GM12864 (cell line): ENCODE measurements at regions not wholly inside any gene's neighbourhood (a gene's known extent, or its start where the extent isn't known, plus 50 kb on each side); places are given as distances from the start of the nearest gene placed in this dataset.
"Not testable (repeated sequence)": the region's sequence is repeated elsewhere in the genome, so short reads cannot be mapped to it uniquely, and the experiment has no call there.

ENCODE experiments used
- DNase-seq: peaks from one replicate; pipeline ENCODE4 v3.0.0-alpha.2; 2011; ENCODE audit warnings: low read depth
- H3K4me3 ChIP-seq: 2 replicates; pipeline ENCODE4 v1.5.1; 2011; ENCODE audit warnings: mild to moderate bottlenecking, low read depth, low read length, control low read depth
- TF ChIP-seq, protein P1 (sequence below): IDR thresholded peaks from 2 replicates; pipeline ENCODE4 v1.5.1; 2011; ENCODE audit warnings: low read depth, mild to moderate bottlenecking, moderate library complexity, low read length, control low read depth, inconsistent platforms; ENCODE audit errors: missing control alignments

DNA sequence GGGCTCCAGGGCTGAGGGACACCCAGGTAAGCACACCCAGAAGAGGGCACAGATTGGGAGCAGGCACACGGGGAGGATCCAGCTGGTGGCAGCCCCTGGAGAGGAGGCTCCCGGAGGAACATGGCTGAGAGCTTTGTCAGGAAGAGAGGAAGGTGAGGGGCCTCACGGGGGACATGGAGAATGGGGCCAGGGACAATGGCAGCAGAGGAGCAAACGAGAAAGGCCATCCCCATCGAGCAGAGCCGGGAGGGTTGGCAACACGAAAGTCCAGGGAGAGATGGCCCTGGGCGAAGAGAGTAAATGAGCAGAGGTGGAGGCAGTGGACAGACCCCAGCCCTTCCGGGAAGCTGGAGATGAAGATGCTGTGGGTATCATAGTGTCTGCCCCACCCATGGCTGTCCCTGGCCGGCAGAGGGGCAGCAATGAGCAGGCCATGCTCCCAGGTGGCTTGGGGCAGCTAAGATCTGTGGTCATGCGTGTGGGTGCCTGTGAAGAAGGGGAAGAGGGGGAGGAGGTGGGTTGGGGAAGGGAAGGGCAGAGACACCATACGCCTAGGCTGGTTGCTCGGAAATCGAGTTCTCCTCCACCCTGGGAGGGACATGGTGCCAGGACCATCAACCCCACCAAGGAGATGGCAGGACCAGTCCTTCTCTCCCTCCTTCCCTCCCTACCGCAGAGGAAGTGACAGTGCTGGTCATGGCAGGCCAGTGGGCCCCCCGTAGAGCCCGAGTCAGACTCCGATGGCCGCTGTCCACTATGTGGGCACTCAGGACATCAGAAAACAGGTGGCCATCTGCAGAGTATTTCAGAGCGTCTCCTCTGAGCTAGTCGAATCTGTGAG lies 191.7 kb downstream of the NDUFA10 start:
- no peak for DNase-seq
- H3K4me3 ChIP-seq = no peak overlapping the region
- TF ChIP-seq, protein P1, sequence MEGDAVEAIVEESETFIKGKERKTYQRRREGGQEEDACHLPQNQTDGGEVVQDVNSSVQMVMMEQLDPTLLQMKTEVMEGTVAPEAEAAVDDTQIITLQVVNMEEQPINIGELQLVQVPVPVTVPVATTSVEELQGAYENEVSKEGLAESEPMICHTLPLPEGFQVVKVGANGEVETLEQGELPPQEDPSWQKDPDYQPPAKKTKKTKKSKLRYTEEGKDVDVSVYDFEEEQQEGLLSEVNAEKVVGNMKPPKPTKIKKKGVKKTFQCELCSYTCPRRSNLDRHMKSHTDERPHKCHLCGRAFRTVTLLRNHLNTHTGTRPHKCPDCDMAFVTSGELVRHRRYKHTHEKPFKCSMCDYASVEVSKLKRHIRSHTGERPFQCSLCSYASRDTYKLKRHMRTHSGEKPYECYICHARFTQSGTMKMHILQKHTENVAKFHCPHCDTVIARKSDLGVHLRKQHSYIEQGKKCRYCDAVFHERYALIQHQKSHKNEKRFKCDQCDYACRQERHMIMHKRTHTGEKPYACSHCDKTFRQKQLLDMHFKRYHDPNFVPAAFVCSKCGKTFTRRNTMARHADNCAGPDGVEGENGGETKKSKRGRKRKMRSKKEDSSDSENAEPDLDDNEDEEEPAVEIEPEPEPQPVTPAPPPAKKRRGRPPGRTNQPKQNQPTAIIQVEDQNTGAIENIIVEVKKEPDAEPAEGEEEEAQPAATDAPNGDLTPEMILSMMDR = no peak

DNA sequence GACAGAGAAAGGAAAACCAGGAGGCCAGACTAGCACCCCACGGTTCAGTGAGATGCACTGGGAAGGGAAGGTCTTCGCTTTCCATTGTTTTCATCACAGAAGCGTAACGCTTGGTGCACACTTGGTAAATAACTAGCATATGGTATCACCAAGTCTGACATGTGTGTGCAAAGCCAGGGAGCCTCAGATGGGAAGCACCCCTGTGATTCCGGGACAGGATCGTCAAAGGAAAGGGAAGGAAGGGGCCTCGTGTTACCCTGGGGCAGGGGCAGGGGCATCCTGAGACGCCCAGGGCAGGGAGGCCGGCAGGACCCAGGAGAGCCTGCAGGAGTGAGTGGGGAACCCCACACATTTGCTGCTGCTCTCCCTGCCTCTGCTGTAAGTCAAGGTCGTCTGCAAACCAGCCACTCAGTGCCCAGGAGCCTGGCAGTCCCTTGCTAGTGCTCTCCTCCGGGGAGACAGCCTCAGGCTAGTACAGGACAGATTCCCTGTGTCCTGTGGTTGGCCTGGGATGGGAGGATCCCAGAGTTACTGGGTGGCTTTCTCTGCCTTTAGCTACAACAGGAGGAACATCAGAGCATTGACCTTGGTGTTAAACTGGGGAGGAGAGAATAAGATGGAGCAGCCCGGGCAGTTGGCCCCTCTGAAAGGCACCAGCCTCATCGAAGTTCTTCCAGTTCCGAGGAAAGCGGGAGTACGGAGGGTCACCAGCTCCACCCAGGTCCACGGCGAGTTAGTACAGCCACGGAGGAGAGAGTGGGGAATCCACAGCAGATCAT lies 192.5 kb downstream of the NDUFA10 start:
- no peak for DNase-seq
- TF ChIP-seq, protein P1 = no peak
- H3K4me3 ChIP-seq = no peak overlapping the region

DNA sequence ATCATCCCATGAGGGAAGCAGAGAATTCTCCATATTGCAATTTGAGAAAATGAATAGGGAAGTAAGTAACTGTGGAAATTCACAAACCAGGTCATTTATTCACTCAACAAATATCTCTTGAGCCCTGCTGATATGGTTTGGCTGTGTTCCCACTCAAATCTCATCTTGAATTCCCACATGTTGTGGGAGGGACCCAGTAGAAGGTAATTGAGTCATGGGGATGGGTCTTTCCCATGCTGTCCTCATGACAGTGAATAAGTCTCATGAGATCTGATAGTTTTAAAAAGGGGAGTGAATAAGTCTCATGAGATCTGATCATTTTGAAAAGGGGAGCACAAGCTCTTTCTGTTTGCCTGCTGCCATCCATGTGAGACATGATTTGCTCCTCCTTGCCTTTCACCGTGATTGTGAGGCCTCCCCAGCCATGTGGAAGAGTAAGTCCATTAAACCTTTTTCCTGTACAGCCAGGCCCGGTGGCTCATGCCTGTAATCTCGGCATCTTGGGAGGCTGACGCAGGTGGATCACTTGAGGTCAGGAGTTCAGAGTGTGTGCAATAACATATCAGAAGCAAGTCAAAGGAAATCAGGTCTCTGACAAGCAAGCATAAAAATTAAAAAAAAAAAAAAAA lies 193.2 kb downstream of the NDUFA10 start:
- no peak overlapping the region for H3K4me3 ChIP-seq
- TF ChIP-seq, protein P1 = no peak
- no peak for DNase-seq

DNA sequence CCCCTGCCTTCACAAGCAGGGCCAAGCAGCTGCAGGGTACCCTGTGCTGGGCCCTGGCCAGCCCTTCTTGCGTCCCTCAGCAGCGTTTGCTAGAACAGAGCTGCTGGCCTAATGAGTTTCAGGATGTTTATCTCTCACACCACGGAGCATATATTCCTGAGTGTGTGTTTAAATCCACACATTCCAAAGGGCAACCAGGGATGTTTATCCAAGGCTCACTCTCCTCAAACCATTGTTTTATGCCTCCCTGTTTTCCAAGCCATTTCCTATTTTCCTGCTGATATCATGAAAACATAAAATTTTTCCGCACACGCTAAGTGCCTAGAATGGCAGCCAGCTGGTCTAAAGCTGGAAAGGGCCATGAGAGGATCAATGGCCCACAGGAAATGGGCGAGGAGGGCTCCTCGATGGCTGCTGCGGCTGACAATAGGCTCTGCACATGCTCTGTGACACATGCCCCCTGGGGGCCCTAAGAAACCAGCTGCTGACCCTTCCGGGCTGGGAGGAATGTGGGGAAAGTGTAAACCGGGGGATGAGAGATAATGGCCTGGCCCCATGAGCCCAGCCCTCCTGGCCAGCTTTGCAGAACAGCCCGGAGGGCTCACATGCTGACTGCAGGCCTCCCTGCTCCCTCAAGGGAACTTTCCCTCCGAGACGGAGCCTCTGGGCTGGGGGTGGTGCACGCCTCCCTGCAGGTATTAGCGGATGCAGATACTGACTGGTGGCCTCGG lies 194.0 kb downstream of the NDUFA10 start:
- DNase-seq = no peak
- no peak overlapping the region for H3K4me3 ChIP-seq
- TF ChIP-seq, protein P1 = no peak

DNA sequence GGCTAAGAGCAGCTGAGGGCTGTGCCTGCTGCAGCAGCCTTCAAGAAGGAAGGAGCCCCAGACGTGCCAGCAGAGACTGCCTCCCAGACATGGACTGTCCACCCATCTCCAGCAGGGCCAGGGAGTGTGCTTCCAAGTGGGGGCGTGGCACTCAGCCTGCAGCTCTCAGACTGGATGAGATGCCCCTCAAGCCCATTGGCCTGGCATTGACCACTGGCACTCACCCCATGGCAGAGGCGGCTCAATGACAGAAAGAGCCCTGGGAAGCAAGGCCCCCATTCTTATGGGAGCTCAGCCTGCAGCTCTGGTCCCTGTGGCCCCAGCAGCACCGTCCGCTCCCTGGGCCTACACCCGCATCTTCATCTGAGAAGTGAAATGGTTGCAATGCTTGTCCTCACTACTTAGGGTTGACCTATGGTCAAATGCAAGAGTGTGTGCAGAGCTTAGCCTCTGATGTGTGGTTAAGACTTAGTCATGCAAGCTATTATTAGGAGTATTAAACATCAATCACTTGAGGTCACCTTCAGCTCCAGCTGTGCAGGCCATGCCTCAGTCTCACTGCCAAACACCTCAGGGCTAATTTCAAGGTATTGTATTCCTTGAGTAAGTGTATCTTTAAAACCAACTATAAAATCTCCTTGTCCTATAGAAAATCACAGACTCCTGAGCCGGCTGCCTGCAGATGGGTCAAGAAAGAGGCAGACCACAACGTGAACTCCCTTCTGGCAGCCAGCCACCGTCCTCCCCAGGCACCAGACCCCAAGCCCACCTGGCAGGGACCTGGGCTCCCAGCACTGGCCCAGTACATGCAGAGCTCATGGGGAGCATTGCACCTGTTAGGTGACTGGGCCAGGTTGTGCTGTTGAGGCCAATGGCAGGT lies 194.8 kb downstream of the NDUFA10 start:
- TF ChIP-seq, protein P1 = no peak
- no peak for DNase-seq
- H3K4me3 ChIP-seq = no peak overlapping the region

DNA sequence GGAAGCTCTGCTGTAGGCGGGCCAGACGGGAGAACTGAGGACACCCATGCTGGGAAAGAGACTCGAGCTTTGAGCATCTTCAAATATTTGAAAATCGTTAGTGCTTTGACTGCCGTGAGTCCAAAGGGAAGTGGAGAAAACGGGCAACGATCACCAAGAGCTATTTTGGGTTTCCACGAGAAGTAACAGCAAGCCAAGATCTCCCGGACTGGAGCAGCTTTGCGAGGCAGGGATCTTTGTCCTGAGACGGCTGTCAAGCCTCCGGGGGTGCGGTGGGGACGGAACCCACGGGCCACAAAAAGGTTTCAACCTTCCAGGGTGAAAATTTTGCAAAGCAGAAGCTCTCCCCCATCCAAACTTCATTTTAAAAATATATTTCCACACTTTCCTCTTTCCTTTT lies 195.8 kb downstream of the NDUFA10 start:
- H3K4me3 ChIP-seq = no peak overlapping the region
- TF ChIP-seq, protein P1 = no peak
- no peak for DNase-seq

DNA sequence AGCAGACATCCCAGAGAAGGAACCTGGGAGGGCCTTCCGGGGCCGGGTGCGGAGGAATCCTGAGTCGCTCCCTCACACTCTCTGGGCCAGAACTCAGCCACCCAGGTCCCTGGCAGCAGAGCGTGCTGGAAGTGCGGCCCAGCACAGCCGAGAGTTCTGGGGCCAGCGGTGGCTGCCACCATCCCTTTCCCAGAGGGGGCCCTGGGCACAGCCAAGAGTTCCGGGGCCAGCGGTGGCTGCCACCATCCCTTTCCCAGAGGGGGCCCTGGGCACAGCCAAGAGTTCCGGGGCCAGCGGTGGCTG lies 196.2 kb downstream of the NDUFA10 start:
- DNase-seq, H3K4me3 ChIP-seq: not testable (repeated sequence)
